Endometrium (tissue), 2 donors: ENCODE measurements at regions not wholly inside any gene's neighbourhood (a gene's known extent, or its start where the extent isn't known, plus 50 kb on each side); places are given as distances from the start of the nearest gene placed in this dataset.
"Not testable (repeated sequence)": the region's sequence is repeated elsewhere in the genome, so short reads cannot be mapped to it uniquely, and the experiment has no call there.

ENCODE experiments used
- FAIRE-seq: peaks from 2 replicates; lab custom pipeline; 2012; peaks lifted over from hg19 to GRCh38; lab: Jason Lieb, UNC
- donor health status: control.
- donor health status: control.

DNA sequence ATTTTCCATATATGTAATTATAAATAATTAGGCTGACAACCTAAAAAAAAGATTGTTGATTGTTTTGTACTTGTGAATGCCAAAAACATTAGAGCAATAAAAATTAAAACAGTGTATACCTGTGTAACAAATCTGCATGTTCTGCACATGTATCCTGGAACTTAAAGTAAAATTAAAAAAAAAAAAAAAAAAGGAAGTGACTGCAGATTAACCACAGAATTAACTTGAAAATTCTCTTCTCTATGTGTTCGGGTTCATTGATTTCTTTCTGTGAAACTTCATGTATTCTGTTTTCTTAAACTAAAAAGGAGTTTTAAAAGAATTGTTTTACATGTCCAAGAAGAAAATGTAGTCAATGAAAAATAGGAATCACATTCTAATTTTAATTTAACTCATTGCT lies 95.7 kb downstream of the FASLG start:
- peak; percentile 21 for FAIRE-seq

- no peak for FAIRE-seq
These were observed 96.2 kb downstream of the FASLG start for GRCh38 chr1:172755099-172755498.

GRCh38 chr1:172756024-172756423 lies 97.1 kb downstream of the FASLG start:
- FAIRE-seq: no peak

- FAIRE-seq: no peak
These were observed 99.4 kb downstream of the FASLG start for GRCh38 chr1:172758259-172758658.

DNA sequence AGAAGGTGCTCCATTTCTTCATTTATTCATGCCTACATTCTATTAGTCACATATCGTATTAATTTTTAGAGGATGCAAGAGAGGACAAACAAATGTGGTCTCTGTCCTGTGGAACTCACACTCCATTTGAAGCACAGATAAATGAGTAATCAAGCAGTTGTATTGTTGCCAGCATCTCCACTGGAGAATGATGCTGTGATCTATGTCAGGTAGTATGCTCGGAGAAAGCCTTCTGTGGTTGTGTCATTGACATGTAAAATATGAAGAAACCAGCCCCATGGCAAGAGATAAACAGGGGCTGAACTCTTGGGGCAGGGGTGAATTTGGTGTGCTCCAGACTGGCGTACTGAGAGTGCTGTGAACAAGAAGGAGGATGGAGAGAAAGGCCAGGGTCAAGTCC lies 101.2 kb downstream of the FASLG start:
- FAIRE-seq: no peak

GRCh38 chr1:172761581-172762486 lies 102.9 kb downstream of the FASLG start:
- FAIRE-seq: no peak

DNA sequence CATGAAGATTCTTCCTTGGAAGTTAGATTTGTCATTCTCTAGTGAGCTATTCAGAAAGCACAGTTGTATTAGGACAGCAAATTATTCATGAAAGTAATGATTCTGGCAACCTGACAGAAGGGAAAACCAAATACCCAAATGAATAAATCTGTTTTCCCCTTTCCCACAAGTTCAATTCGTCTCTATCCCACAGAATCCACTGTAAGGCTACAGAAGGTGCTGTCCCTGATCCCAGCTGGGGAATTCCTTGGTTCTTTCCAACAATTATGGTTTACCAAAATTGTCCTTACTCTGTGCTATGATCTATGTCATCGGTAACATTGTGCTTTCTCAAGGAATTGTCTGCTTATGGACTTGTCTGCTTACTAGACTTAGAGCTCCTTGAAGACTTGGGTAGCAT lies 104.2 kb downstream of the FASLG start:
- FAIRE-seq: no peak

- FAIRE-seq: no peak
These were observed 105.5 kb downstream of the FASLG start for GRCh38 chr1:172764378-172764777.

- no peak for FAIRE-seq
These were observed 107.6 kb downstream of the FASLG start for GRCh38 chr1:172766462-172766861.

GRCh38 chr1:172770071-172770470 lies 111.2 kb downstream of the FASLG start:
- no peak for FAIRE-seq

- FAIRE-seq: no peak
These were observed 115.7 kb downstream of the FASLG start for GRCh38 chr1:172774561-172774960.

DNA sequence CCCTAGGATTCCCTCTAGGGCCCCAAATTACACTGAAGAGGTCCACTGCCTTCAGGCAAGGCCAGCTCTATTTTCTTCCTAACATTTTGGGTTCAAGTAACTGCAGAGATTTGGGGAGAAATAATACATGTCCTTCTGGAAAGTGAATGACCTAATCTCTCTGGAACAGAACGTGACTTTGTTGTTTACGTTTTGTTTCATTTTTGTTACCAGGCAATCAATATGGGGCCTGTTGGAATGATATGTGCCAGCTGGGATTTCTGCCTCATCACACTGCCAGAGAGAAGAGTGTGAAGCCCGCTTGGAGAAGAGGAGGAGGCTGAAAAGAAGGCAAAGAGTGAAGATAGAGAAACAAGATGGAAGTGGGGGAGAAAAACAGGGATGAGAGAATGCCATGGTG lies 116.7 kb downstream of the FASLG start:
- no peak for FAIRE-seq

DNA sequence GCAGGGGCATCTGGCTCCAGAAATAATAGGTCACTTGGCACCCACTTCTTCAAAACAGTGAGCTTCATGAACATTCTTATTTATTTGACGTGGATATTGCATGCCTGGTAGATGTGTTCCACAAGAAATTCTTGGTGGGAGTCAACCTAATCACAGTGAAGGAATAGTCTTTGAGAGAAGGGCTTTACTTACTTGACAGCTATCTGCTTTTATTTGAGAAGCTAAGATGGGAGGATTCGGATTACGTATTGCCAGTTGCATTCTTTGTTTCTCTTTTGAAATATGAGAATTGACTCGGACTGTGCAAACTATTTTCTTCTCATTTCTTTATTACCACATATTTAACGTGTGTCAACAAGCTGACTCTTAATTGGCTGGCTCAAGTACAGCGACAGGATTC lies 117.2 kb downstream of the FASLG start:
- no peak for FAIRE-seq

- FAIRE-seq: no peak
These were observed 118.9 kb downstream of the FASLG start for GRCh38 chr1:172777767-172778166.

- no peak for FAIRE-seq
These were observed 119.9 kb downstream of the FASLG start for GRCh38 chr1:172778456-172779455.

DNA sequence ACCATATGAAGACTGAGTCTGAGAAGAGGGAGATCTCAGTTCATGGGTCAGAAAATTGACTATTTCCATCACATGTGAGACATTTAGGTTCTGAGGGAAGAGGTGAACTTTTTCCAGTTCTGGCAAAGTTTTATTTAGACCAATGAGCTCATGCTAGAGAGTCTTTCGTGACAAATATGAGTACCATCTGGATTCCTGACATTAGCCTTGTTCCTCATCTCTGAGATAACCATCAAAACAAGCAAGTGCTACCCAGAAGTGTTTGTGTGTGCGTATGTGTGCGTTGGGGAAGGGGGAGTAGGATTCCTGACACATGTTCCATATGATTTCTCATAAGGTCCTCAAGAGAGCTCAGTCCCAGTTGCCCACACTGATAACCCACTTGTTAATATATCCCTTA lies 120.6 kb downstream of the FASLG start:
- FAIRE-seq: no peak

GRCh38 chr1:172781513-172782140 lies 122.7 kb downstream of the FASLG start:
- FAIRE-seq: no peak

- no peak for FAIRE-seq
These were observed 130.9 kb downstream of the FASLG start for GRCh38 chr1:172789840-172790239.

DNA sequence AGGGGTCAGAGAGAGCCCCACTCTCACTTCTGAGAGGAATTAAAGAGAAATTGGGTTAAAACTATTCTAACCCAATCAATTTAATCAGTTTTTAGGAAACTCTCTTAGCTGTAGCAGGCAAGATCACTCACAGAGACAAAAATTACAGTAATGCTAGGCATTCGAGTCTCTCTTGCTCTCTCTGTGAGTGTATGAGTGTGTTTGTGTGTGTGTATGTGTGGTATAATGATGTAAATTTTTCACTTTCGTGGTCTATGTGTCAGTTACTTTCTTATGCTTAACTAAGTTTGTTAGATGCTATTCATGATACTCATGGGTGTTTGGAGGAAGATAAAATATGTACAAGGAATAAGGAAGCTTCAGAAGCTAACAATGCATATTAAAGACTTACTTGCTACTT lies 131.3 kb downstream of the FASLG start:
- no peak for FAIRE-seq

GRCh38 chr1:172793823-172794222 lies 134.9 kb downstream of the FASLG start:
- FAIRE-seq: no peak

GRCh38 chr1:172795741-172796140 lies 136.8 kb downstream of the FASLG start:
- no peak for FAIRE-seq

DNA sequence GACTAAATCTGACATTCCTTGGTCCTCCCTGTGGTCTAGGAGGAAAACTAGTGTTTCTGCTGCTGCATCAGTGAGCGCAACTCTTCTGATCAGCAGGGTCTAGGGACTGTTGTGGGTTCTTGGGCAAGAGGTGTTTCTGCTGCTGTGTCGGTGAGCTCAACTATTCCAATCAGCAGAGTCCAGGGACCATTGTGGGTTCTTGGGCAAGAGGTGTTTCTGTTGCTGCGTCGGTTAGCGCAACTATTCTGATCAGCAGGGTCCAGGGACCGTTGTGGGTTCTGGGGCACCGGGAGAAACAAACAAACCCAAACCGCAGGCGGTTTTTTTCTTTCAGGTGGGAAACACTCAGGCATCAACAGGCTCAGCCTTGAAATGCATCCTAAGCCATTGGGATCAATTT lies 140.9 kb downstream of the FASLG start:
- FAIRE-seq: not testable (repeated sequence)
